GM18517 (cell line): ENCODE measurements at regions not wholly inside any gene's neighbourhood (a gene's known extent, or its start where the extent isn't known, plus 50 kb on each side); places are given as distances from the start of the nearest gene placed in this dataset.
"Not testable (repeated sequence)": the region's sequence is repeated elsewhere in the genome, so short reads cannot be mapped to it uniquely, and the experiment has no call there.

Experiments
- ATAC-seq: cut with Tn5 transposase; IDR thresholded peaks from one replicate; pipeline ENCODE4 v1.9.1; 2021; ENCODE audit warnings: mild to moderate bottlenecking, moderate library complexity; ENCODE audit not compliant: unreplicated experiment

DNA sequence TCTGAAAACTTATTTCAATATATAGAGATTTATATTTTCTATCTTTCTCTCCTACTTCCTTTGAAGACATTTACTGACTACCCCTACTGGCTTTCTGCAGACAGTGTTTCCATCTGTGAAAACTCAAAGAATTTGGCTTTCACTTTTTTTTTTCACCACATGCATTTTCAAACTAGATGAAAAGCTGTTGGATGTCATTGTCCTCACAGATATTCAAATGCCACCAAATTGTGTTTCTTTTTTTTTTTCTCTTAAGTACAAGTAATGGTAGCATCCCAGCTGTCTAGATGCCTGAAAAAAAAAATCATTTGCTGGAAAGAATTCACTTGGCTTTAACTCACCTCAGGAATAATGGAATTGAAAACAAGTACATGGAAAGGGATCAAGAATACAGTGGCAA is 2258.6 kb upstream of the ACO1 start:
- ATAC-seq: no peak

DNA sequence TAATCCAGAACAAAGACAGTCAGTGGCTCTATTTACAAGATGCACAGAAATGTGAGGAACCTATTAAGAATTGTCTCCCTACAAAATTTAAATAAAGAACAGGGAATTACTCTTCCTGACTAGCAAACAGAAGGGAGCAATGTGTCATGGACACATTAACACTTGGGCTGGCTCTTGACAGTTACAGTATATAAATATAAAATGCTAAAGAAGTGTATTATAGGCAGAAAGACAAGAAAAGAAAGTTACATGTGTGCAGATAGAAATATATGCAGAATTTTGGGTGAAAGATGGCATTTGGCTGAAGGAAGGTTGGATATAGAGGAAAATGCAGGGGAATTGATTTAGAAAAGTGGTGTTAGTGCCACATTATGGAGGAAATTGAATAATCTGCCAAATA is 2257.1 kb upstream of the ACO1 start:
- no peak for ATAC-seq

DNA sequence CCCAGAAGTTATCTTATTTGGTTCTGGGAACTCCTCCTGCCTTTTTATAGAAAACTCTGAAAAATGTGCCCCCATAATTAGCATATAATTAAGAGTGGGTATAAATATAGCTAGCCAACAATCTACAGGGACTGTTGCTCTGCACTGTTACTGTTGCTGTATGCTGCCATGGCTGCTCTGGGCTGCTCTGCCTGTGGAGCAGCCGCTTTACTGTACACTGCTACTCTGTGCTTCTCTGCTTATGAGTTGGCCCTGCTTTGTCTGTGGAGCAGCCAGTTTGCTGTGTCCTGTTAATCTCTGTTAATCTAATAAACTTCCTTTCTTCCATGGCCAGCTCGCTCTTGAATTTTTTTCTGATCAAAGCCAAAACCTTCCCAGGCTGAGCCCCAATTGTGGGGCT is 2244.0 kb upstream of the ACO1 start:
- ATAC-seq: no peak

DNA sequence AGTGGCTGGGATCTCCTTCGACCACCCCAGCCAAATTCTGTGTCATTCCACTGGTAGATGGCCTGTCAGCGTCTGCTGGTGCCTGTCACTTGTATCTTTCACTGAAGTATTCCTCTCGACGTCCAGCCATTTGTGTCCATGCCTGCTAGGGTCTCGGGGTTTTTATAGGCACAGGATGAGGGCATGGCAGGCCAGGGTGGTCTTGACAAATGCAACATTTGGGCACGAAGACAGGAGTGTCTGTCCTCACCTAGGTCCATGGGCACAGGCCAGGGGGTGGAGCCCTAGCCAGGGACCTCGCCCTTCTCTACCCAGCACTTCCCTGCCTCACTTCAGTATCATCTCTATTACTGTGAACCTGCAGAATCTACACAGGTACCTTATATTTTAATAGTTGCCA is 2223.9 kb upstream of the ACO1 start:
- no peak for ATAC-seq

DNA sequence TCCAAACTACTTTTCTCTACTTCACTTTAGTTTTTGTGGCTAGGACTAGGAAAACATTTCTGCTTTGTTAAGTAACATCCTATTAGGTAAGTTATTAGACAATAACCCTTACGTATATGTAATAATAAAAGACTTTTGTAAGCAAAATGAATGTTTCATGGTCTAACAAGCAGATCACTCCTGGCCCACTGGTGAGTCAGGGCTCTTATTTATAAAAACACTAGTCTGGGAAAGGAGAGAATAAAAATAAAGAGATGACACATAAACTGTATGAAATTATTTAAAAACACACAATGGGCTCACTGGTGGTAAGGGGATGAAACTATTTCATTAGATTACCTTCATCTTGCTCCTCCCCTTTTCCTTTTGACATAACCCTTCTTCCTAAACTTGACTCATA is 2212.2 kb upstream of the ACO1 start:
- ATAC-seq: no peak

DNA sequence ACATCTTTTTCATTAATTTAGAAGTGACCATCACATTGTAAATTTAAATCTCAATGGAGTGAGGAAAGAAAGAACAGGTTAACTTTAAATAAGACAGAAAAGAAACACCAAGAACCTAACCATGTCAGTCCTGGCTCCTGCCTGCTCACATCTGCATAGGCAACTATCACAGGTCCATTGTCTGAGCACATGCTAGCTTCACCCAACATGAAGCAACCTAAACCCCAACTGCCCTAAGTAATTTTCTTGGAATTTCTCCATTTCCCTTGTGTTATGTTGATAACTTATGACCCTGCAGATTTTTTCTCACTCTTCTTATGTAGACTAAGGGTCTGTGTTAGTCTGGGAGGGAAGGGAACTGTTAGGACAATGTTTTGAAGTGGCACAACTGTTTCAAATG is 2205.8 kb upstream of the ACO1 start:
- ATAC-seq: no peak

DNA sequence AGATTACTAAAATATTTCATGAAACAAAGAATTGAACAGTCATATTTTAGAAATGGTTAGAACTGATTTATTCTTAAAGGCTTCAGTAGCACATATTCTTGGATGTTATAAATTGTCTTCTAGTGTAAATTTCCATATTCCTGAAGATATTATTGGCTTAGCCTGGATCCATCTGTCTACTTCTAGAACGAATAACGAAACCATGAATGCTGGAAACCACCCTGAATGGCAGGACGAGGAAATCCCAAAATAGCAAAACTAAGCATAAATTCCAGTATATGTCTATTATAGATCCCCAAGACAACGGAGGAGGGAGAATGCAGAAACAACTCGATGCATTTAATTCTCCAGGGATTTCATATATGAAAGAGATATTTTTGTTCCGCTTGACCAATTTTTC is 2191.0 kb upstream of the ACO1 start:
- ATAC-seq: no peak

DNA sequence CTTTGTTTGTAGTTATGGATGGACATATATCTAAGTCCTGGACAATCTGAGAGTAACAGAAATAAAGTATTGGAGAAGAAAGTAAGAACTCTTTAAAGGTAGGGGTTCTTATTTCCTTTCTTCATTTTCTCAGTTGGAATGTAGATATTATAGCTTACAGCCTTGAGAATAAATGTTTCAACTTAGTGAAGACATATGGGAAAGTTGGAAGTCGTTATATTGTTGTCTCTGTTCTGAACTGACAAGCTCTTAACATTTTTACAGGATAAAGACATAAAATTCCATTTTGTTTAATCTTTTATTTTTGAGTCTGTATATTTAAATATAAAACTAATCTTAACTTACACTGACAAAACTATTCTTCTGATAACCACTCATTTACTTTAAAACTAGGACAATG is 2187.5 kb upstream of the ACO1 start:
- ATAC-seq: no peak

DNA sequence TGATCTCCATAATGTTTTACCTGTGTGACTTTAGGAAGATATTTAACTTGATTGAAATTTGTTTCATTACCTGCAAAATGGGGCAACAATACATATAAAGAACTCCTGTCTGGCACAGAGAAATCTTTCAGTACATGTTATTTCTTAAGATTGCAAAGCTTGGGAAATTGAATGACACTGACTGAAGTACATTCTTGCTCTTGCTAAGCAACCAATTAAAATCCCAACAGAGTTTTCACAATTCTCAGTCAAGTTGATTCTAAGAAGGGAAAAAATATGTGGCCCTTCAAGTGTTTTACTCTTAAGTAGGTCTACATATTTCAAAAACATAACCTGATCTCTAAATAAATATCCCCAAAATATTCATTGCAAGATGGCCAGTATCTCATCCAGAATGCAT is 2187.0 kb upstream of the ACO1 start:
- ATAC-seq: no peak

DNA sequence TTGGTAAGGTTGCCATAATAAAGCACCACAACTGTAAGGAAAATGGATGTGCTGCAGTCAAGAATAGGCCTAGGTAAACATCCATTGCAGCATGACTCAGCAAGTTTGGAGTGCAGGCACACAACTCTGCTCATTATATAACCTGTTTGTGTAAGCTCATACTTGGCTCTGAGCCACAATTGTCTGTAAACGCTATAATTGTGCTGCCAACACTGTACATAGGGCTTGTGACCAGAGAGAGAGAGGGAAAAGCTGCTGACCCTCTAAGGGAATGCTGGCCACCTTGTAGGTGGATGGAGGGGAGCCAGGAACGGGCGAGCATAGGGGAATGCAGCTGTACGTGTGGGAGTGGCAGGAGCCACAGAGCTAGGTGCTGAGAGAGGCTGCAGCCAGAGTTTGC is 2186.5 kb upstream of the ACO1 start:
- ATAC-seq: no peak

DNA sequence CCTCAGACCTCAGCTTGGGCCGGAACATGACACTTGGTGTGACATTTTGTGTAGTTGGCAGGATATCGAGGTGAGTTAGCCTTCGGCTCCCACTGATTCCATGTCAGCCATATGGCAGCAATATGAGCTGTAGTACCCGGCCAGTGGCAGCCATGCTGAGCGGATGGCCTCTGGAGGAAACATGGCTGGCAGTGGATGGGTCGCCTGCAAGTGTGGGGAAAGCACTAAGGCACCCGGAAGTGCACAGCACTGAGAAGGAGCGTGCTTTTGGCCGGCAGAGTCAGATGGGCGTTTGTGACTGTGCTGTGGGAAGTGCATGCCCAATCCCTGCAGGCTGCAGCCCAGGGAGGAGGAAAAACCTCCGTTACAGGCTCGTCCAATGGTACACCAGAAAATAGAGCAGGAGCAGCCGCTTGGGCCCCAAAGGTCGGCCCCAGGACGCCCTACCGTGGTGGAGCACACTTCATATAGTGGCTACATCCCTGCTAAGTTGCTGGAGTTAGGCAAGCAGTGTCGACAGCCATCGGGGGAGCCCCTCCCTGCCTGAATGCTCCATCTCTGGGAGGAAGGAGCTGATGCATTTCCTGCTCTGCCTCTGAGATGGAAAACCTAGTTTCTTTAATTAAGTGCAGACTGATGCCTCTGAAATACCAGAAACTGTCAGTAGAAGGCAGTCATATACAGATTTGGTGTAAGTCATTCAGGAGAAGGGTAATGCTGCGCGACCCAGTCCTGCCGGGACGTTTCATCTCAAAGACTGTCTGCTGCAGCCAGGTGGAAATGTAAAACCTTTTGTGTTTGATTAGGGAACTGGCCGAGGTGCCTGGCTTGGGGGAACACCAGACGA is 2185.8 kb upstream of the ACO1 start:
- no peak for ATAC-seq

DNA sequence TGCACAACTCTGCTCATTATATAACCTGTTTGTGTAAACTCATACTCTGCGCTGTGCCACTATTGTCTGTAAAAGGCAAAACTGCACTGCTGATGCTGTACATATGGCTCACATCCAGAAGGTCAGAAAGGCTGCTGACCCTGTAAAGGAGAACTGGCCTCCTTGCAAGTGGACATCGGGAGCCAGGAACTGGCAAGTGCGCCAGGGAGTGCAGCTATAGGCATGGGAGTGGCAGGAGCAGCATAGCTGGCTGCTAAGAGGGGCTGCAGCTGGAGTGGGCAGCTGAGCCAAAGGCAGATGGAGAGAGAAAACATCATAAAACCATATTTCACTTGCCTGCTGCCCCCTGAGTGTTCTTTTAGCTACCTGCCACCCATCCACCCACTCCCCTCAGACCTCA is 2183.4 kb upstream of the ACO1 start:
- ATAC-seq: no peak

DNA sequence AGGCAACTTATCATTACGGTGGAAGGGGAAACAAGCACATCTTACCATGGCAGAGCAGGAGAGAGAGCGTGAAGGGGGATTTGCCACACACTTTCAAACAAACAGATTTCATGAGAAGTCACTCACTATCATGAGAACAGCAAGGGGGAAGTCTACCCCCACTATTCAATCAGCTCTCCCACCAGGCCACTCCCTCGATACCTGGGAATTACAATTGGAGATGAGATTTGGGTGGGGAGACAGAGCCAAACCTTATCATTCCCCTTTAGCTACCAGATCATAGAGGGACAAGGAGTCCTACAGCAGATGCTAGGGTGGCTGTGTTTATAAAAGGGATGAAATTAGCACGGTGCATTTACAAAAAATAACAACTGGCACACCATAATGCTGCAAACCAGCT is 2149.4 kb upstream of the ACO1 start:
- ATAC-seq: no peak

DNA sequence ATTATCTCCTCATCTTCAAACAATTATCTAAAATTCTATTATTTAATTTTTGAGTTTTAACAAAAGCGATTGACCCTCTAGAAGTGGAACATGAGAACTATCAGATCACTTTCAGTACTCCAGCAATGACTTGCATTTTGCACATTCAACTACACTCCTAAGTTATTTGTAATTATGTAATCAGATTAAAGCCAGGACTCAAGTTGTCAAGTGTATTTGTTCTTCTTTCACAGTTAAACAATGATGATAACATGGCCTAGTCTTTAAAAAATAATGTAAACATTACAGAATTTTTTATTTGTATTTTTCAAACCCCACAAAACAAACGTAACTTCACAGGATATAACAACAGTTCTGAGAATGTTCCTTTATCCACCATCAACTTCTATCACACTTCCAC is 2148.9 kb upstream of the ACO1 start:
- ATAC-seq: no peak

DNA sequence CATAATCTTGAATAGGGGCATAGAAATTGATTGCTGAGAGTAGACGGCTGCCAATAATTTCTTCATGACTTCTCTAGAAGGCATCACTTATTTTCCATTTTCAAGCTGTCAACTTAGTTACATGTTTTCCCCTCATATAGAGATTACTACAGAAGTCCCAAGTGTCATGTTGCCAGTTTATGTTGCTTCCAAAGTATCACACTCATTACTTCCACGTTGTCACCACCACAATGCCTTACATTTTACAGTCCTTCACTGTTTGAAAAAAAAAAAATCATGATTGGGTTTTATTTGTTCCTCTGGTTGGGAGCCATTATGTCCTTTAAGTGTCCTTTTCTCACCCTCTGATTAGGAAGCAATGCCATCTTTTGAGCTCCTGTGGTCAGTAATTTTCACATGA is 2144.6 kb upstream of the ACO1 start:
- no peak for ATAC-seq

DNA sequence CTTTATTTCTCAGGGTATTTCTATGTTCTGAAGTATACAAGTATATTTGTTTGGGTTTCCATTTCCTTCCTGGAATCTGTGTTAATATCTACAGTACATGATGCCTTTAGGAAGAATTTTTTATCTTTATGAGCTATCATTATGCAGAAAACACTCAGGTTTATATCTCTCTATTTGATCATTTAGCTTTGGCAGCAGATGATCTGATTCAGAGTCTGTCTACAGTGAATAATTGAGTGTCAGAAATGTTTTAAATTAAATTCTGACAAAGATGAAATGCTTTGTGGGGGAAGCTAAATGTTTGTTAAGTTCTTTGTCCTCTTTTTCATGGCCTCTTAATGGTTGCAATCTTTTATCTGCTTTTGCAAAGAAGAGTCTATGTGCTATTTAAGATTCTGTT is 2141.0 kb upstream of the ACO1 start:
- ATAC-seq: no peak

DNA sequence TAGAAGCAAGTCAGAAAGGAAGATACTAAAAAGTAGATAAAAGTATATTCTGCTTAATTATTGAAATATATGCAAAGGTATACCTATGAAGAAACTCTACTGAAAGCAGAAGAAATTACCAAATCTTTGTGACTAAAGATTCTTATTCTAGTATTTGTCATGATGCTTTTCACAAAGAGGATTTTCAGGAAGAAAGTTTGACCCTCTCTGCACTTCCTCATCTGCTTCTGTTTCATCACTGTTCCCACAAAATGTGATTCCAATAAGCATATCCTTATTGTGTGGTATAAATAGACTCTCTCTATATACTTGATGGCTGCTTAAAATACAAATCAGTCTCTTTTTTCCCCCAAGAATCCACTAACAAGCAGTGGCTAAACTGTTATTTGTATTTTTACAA is 2139.6 kb upstream of the ACO1 start:
- no peak for ATAC-seq

DNA sequence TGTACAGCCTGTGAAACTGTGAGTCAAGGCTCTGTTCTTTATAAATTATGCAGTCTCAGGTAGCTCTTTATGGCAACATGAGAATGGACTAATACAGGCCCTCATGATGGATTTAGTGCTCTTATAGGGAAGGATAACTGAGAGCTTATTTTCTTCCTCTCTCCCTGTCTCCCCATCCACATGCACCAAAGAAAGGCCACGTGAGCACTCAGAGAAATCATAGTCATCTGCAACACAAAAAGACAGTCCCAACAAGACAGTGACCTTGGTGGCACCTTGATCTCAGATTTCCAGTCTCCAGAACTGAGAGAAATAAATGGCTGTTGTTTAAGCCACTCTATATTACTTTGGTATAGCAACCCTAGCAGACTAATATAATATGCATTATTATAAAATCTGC is 2133.6 kb upstream of the ACO1 start:
- ATAC-seq: no peak

DNA sequence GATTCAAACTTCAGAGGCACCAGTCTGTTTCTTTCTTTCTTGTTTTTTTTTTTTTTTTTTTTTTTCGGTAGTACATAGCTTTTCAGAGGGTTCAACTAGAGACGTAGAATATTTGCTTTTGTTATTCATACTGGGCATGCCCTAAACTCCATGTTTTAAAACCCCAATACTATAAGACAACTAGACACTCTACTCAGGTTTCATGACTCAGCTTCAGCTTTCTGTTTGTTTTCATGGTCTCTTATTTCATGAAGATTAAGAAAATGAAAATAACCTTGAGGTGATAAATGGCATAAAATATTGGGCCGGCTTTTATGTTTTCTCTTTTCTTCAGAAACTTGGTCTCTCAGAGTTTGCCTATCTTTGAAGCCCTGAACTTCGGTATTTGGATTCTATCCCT is 2126.3 kb upstream of the ACO1 start:
- no peak for ATAC-seq

DNA sequence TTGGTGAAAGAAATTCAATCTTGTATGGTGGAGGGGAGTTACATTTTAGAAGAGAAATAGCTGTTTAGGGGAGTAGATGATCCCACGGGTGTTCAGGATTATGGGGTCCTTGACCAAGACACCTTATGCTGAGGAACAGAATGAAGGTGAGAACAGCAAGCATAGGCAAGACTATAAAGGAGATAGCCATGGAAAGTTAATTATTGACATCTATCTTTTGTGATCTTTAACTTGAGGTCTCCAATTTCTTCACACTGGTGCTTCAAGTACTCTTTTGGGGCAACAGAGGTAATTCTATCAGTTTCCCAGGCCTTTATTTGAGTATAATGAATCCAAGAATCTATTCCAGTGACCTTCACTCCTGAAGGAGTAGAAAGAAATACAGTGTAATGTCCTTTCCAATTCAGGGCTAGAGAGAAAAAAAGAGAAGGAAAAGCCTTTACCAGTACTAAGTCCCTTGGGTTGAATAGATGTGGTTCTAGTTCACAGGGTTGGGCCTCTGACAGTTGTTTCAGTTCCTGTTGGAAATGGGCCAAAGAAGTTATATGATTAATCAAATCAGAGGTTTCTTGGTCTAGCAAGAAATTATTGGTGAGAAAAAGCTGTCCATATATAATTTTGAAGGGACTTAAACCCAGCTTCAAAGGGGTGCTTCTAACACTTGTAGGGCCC is 2104.1 kb upstream of the ACO1 start:
- no peak for ATAC-seq

DNA sequence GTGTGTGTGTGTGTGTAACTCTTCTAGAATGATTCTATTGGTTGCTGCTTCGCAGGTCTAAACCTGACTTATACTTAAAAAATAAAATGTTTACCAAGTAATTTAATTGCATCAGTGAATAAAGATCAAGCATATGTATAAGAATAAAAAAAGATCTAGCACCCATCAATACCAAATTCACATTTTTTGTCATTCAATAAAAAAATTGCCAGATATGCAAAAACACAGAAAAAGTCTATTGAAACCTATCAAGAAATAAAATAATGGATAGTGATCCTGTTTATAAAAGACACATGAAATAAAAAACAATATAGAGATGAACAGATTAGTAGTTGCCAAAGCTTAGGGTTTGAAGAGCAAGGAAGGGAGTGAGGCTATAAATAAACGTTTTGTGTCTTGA is 2095.0 kb upstream of the ACO1 start:
- no peak for ATAC-seq

DNA sequence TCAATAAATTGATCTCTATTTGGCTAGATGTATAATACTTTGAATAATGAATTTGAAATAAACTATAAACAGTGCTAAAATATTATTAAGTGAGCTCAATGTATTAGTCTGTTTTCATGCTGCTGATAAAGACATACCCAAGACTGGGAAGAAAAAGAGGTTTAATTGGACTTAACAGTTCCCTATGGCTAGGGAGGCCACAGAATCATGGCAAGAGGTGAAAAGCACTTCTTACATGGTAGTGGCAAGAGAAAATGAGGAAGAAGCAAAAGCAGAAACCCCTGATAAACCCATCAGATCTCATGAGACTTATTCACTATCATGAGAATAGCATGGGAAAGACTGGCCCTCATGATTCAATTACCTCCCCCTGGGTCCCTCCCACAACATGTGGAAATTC is 2092.4 kb upstream of the ACO1 start:
- not testable (repeated sequence) for ATAC-seq

DNA sequence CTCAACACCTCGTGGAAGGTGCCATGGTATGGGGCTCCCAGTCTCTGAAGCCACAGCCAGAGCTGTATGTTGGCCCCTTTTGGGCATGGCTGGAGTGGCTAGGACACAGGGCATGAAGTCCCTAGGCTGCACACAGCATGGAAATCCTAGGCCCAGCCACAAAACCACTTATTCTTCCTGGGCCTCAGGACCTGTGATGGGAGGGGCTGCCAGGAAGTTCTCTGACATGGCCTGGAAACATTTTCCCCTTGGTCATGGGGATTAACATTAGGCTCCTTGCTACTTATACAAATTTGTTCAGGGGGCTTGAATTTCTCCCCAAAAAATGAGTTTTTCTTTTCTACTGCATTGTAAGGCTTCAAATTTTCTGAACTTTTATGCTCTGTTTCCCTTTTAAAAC is 2091.2 kb upstream of the ACO1 start:
- ATAC-seq: no peak
